Lower leg skin (tissue), 3 donors: ENCODE measurements at regions not wholly inside any gene's neighbourhood (a gene's known extent, or its start where the extent isn't known, plus 50 kb on each side); places are given as distances from the start of the nearest gene placed in this dataset.

Experiments used
- POLR2A ChIP-seq, 2 donors: fragments of 450-650 bp; IDR thresholded peaks; one replicate each; pipeline ENCODE4 v1.6.1; 2016 to 2017; ENCODE audit warnings: antibody characterized with exemption in 2 of 2, mild to moderate bottlenecking in 1 of 2, moderate library complexity in 1 of 2
- TF ChIP-seq, protein P1 (sequence below), 3 donors: fragments of 450-650 bp; IDR thresholded peaks; one replicate each; pipeline ENCODE4 v1.5.1; 2016; ENCODE audit warnings: antibody characterized with exemption in 3 of 3, mild to moderate bottlenecking in 3 of 3, moderate library complexity in 2 of 3

DNA sequence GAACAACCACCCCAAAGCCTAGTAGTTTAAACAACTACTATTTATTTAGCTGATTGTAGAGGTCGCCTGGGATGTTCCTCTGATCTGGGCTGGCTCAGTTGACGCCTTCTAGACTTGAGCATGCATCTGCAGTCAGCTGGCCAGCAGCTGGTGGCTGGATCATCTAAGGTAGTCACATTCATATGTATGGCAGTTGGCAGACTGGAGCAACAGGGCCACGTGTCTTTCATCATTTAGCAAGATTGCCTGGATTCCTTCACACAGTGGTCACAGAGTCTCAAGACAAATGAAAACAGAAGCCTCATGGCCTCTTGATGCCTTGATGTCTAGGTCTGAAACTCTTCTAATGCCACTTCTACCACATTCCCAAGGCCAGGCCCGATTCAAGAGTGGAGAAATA is 220.6 kb upstream of the S100G start:
- TF ChIP-seq, protein P1, sequence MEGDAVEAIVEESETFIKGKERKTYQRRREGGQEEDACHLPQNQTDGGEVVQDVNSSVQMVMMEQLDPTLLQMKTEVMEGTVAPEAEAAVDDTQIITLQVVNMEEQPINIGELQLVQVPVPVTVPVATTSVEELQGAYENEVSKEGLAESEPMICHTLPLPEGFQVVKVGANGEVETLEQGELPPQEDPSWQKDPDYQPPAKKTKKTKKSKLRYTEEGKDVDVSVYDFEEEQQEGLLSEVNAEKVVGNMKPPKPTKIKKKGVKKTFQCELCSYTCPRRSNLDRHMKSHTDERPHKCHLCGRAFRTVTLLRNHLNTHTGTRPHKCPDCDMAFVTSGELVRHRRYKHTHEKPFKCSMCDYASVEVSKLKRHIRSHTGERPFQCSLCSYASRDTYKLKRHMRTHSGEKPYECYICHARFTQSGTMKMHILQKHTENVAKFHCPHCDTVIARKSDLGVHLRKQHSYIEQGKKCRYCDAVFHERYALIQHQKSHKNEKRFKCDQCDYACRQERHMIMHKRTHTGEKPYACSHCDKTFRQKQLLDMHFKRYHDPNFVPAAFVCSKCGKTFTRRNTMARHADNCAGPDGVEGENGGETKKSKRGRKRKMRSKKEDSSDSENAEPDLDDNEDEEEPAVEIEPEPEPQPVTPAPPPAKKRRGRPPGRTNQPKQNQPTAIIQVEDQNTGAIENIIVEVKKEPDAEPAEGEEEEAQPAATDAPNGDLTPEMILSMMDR (IDR thresholded peaks at IDR 0.05) = no peak
- TF ChIP-seq POLR2A (IDR thresholded peaks at IDR 0.05) = no peak
